GM12892 (cell line): ENCODE measurements at regions not wholly inside any gene's neighbourhood (a gene's known extent, or its start where the extent isn't known, plus 50 kb on each side); places are given as distances from the start of the nearest gene placed in this dataset.

ENCODE experiments used
- POLR2A ChIP-seq: IDR thresholded peaks from 2 replicates; pipeline ENCODE4 v1.6.1; 2011; ENCODE audit warnings: low read depth, low read length, control low read depth
- TAF1 ChIP-seq: IDR thresholded peaks from 2 replicates; pipeline ENCODE4 v1.6.1; 2011; ENCODE audit warnings: low read depth, mild to moderate bottlenecking, control low read depth, low read length, borderline replicate concordance

DNA sequence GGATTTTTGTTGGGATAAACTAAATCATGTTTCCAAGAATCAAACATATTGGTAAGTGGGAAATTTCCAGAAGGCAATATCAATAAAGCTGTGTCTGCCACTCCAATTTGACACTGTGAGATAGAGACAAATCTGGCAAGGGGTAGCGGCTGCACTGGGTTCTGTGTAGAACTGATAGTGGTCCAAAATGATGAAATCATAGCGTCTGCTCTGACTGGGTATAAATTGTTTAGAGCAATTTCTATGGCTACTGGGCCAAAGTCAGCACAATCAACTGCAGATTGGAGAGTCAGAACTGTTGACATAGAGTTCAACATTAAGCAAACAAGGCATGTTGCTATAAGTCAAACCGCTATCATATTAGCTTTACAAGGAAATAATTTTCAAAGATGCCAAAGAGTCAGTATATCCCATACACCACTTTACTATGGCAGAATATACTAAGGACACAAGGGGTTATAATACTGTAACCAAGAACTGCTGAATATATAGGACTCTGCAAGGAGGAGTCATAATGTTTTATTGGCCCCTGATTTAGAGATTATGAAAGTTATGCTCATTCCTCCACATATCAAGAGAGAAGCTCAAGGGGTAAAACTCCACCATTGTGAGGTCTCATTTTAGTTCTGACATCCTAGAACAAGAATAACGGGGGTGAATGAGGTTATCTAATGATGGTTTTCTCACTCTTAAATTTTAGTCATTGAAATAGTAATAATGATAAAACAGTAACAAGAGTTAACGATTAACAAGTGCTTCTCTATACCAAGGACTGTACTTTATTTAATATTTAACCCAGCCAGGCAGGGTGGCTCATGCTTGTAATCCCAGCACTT, 309.7 kb upstream of the GADL1 start:
- TF ChIP-seq TAF1 = no peak
- TF ChIP-seq POLR2A = no peak
